Ovary (tissue), 7 donors: ENCODE measurements at regions not wholly inside any gene's neighbourhood (a gene's known extent, or its start where the extent isn't known, plus 50 kb on each side); places are given as distances from the start of the nearest gene placed in this dataset.

Source experiments
- DNase-seq, 5 donors: peaks; one replicate each; pipeline ENCODE4 v3.0.0-alpha.2; 2019 to 2020
- H3K27ac ChIP-seq, 2 donors: fragments of 200-600 bp; one replicate each; pipeline versions ENCODE4 v1.5.1 to v1.8.0; 2019 to 2022
- H3K27me3 ChIP-seq: fragments of 200-600 bp; one replicate; pipeline ENCODE4 v1.8.0; 2022
- H3K36me3 ChIP-seq: fragments of 200-600 bp; sonication (generic); one replicate; pipeline ENCODE4 v1.5.1; 2019
- H3K4me1 ChIP-seq: one replicate; pipeline ENCODE4 v1.8.1; 2013; ENCODE audit warnings: mild to moderate bottlenecking, moderate library complexity; ENCODE audit not compliant: insufficient read depth
- H3K4me3 ChIP-seq: fragments of 200-600 bp; sonication (generic); one replicate; pipeline ENCODE4 v1.5.1; 2017
- H3K9me3 ChIP-seq, 2 donors: fragments of 200-600 bp in 1 of 2; sonication (generic) in 1 of 2; one replicate each; pipeline versions ENCODE4 v1.5.1 to v1.8.1; 2013 to 2019; ENCODE audit warnings: mild to moderate bottlenecking in 1 of 2, moderate library complexity in 1 of 2
- CTCF ChIP-seq, 3 donors: fragments of 450-650 bp in 2 of 3; fragments of 200-600 bp in 1 of 3; IDR thresholded peaks; one replicate each; pipeline versions ENCODE4 v1.5.1 to v1.8.0; 2016 to 2022; ENCODE audit warnings: antibody characterized with exemption in 3 of 3, mild to moderate bottlenecking in 1 of 3
- EP300 ChIP-seq: sonication (generic); formaldehyde crosslinking; IDR thresholded peaks from one replicate; pipeline ENCODE4 v1.6.1; 2017; ENCODE audit warnings: antibody characterized with exemption
- POLR2A ChIP-seq: fragments of 450-650 bp; IDR thresholded peaks from one replicate; pipeline ENCODE4 v1.6.1; 2017; ENCODE audit warnings: antibody characterized with exemption, mild to moderate bottlenecking, moderate library complexity
- WGBS, 3 donors: extraction: QIAGEN DNeasy Blood & Tissue Kit in 1 of 3; methylation state at CpG; one replicate each; pipeline versions ENCODE4 v1.1.5 to v1.1.7; 2013 to 2017; 5-methylcytosine and 5-hydroxymethylcytosine counted together
- intact Hi-C, 4 donors: fragments of 100-400 bp; cut with DNase I; formaldehyde crosslinking; loops; one replicate each; pipeline versions ENCODE4 v1.11.0 to v1.15.1; 2022 to 2023
- donor health status: DM: no; HTN: no; CAD: no; lungs with moderate emphysema.
- donor health status: DM: no; HTN: no; CAD: no.
- donor health status: Bipolar disorder and iron deficiency.
- donor health status: DM: no; HTN: no; CAD: no.
- donor health status: DM: yes; HTN: yes; CAD: no.

- WGBS, 3 donors = 50 to 63% (median 54%) methylated on average over 8 of the region's 8 CpGs
- intact Hi-C loops = loop anchor here in 1 of 4 donors (2.0 kb wide), 1 partner anchor 71 kb away; no protein-coding TSS in a partner anchor
- TF ChIP-seq EP300 (no peak), POLR2A (no peak), CTCF (IDR thresholded peaks at IDR 0.05) (no peak)
Measured at GRCh38 chr15:95825671-95826411, 504.7 kb upstream of the NR2F2 start.

GRCh38 chr15:95826412-95827195 lies 503.9 kb upstream of the NR2F2 start:
- WGBS, 3 donors = 87 to 91% (median 88%) methylated on average over 8 of the region's 8 CpGs
- peaks cover 2% of the 10 kb centered on the region for H3K4me1 ChIP-seq
- H3K4me3 ChIP-seq = no peak overlapping the region
- TF ChIP-seq POLR2A = no peak
- TF ChIP-seq EP300 = no peak
- TF ChIP-seq CTCF (IDR thresholded peaks at IDR 0.05) = no peak
- DNase-seq = no peak
- intact Hi-C loops = loop anchor here in 1 of 4 donors (2.0 kb wide), 1 partner anchor 72 kb away; no protein-coding TSS in a partner anchor
- H3K27ac ChIP-seq = no peak overlapping the region
- H3K36me3 ChIP-seq = no peaks in the 10 kb centered on the region
- no peaks in the 10 kb centered on the region for H3K27me3 ChIP-seq
- no peaks in the 10 kb centered on the region for H3K9me3 ChIP-seq

More at GRCh38 chr15:95825671-95826411, 504.7 kb upstream of the NR2F2 start:
- H3K4me1 ChIP-seq = peaks cover 2% of the 10 kb centered on the region
- H3K4me3 ChIP-seq = no peak overlapping the region
- no peak for DNase-seq
- H3K27me3 ChIP-seq = no peaks in the 10 kb centered on the region
- H3K27ac ChIP-seq = no peak overlapping the region
- H3K9me3 ChIP-seq = no peaks in the 10 kb centered on the region
- H3K36me3 ChIP-seq = no peaks in the 10 kb centered on the region

DNA sequence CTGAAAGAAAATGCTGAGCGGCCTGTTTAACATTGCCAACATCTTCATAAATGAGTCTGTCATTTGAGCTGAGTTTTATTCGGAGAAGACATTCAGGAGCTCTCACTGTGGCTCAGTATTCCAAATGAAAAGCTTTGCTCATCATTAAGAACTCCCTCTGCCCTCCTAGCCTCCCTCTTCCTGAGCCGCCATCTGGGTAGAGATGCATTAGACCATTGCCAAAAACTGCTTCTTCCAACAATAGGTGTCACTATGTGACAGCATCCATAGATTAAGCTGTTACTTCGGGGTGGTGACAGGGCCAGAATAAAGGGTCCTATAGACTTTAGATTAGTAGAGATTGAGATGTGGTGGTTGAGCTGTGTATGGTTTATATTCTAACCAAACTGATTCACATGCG lies 501.4 kb upstream of the NR2F2 start:
- Histone ChIP-seq H3K36me3 (no peaks in the 10 kb centered on the region), H3K27ac (no peak overlapping the region), H3K4me3 (no peak overlapping the region), H3K9me3 (no peaks in the 10 kb centered on the region), H3K4me1 (peaks cover 2% of the 10 kb centered on the region), H3K27me3 (no peaks in the 10 kb centered on the region)
- 94% methylated on average over 5 of the region's 5 CpGs for WGBS, 3 donors
- DNase-seq = no peak
- intact Hi-C loops = no loop called here
- no peak for TF ChIP-seq EP300
- TF ChIP-seq CTCF (IDR thresholded peaks at IDR 0.05) = no peak
- TF ChIP-seq POLR2A = no peak

DNA sequence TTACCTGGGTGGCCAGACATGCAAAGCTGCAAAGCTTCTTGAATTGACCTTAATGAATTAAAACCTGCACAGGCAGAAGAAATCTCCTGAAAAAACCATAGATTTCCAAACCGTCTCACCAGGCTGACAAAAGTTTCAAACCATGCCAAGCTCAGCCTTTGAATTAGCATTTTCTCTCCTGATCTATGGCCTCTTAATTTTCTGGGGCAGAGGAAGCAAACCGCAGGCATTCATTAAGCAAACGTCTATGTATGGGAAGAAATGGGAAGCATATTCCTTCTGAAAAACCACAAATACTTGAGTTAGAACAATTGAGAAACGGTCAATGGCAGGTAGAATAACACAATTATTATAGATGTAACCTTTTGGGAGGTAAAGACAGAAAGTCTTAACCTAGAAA lies 500.2 kb upstream of the NR2F2 start:
- Histone ChIP-seq H3K36me3 (no peaks in the 10 kb centered on the region), H3K27me3 (no peaks in the 10 kb centered on the region), H3K4me1 (no peaks in the 10 kb centered on the region), H3K4me3 (no peak overlapping the region), H3K27ac (no peak overlapping the region), H3K9me3 (no peaks in the 10 kb centered on the region)
- 83 to 88% (median 84%) methylated on average over 4 of the region's 4 CpGs for WGBS, 3 donors
- intact Hi-C loops = no loop called here
- DNase-seq = no peak
- TF ChIP-seq POLR2A (no peak), EP300 (no peak), CTCF (IDR thresholded peaks at IDR 0.05) (no peak)
